PFSK-1 (cell line): ENCODE measurements at regions not wholly inside any gene's neighbourhood (a gene's known extent, or its start where the extent isn't known, plus 50 kb on each side); places are given as distances from the start of the nearest gene placed in this dataset.

Experiments
- POLR2AphosphoS5 ChIP-seq: IDR thresholded peaks from 2 replicates; pipeline ENCODE4 v1.6.1; 2012; ENCODE audit warnings: low read depth, mild to moderate bottlenecking, control low read depth, low read length, moderate library complexity
- REST ChIP-seq, 2 experiments: IDR thresholded peaks; 2 replicates each; pipeline versions ENCODE4 v1.6.1 to v1.8.0; 2011 to 2012; ENCODE audit warnings: low read depth in 2 of 2, low read length in 2 of 2, control low read depth in 1 of 2, inconsistent platforms in 1 of 2, mild to moderate bottlenecking in 1 of 2, moderate library complexity in 1 of 2; ENCODE audit not compliant: insufficient read depth in 1 of 2
- SIN3A ChIP-seq: IDR thresholded peaks from 2 replicates; pipeline ENCODE4 v1.6.1; 2012; ENCODE audit warnings: mild to moderate bottlenecking, low read length, moderate library complexity, borderline replicate concordance; ENCODE audit not compliant: insufficient read depth

- TF ChIP-seq REST (IDR thresholded peaks at IDR 0.05; ENCODE audit: insufficient read depth in 1 of 2, low read depth in 2 of 2, low read length in 2 of 2), result no peak
- TF ChIP-seq SIN3A, result no peak
- no peak for TF ChIP-seq POLR2AphosphoS5
Observed at GRCh38 chr13:68715651-68716050, 1392.0 kb upstream of the ATXN8OS start.
